Endothelial cell of umbilical vein (primary cell): ENCODE measurements at regions not wholly inside any gene's neighbourhood (a gene's known extent, or its start where the extent isn't known, plus 50 kb on each side); places are given as distances from the start of the nearest gene placed in this dataset.

Source experiments
- BruUV-seq: library from RNA; stranded (reverse); fragments of 400-500 nt; replicated peaks from 2 replicates; lab custom pipeline; 2021; lab: Mats Ljungman, UMichigan
- CTCF ChIA-PET: fragments of 300-600, 350-600 bp; sonication (Branson Sonifier 250); formaldehyde crosslinking; loops from one replicate; lab custom pipeline; 2021; ENCODE audit warnings: antibody characterized with exemption, inconsistent platforms; lab: Charles Lee
- POLR2A ChIA-PET: fragments of 300-600, 350-600 bp; sonication (Branson Sonifier 250); formaldehyde crosslinking; loops from one replicate; lab custom pipeline; 2021; ENCODE audit warnings: antibody characterized with exemption, inconsistent platforms; lab: Charles Lee
- DNase-seq: peaks from one replicate; pipeline ENCODE4 v3.0.0-alpha.2; 2011; ENCODE audit warnings: low read depth, low spot score
- FAIRE-seq: peaks from 2 replicates; lab custom pipeline; 2011; peaks lifted over from hg19 to GRCh38; lab: Jason Lieb, UNC
- H2AFZ ChIP-seq: 2 replicates; pipeline ENCODE4 v1.6.0; 2012; ENCODE audit warnings: low read depth, low read length, control low read depth, inconsistent platforms
- H3K27ac ChIP-seq: 2 replicates; pipeline ENCODE4 v1.5.1; 2011; ENCODE audit warnings: low read depth, mild to moderate bottlenecking, control low read depth, low read length, moderate library complexity; ENCODE audit not compliant: insufficient read depth
- H3K27me3 ChIP-seq, 2 experiments: 2 replicates each; pipeline versions ENCODE4 v1.6.0 to v1.6.1; 2011; ENCODE audit warnings: low read length in 2 of 2, mixed read lengths in 1 of 2; ENCODE audit not compliant: control insufficient read depth in 2 of 2, insufficient read depth in 2 of 2
- H3K36me3 ChIP-seq, 2 experiments: 2 replicates in 1 of 2; 3 replicates in 1 of 2; pipeline ENCODE4 v1.5.1; 2011; ENCODE audit warnings: low read length in 2 of 2, mild to moderate bottlenecking in 1 of 2, moderate library complexity in 1 of 2; ENCODE audit not compliant: control insufficient read depth in 2 of 2, insufficient read depth in 2 of 2; ENCODE audit errors: extremely low read depth in 1 of 2
- H3K4me1 ChIP-seq: 3 replicates; pipeline ENCODE4 v1.5.1; 2011; ENCODE audit warnings: mild to moderate bottlenecking, low read length; ENCODE audit not compliant: control insufficient read depth, insufficient read depth; ENCODE audit errors: extremely low read depth
- H3K4me2 ChIP-seq: 2 replicates; pipeline ENCODE4 v1.6.1; 2011; ENCODE audit warnings: low read length, control low read depth, mixed read lengths; ENCODE audit not compliant: insufficient read depth
- H3K4me3 ChIP-seq, 3 experiments: fragments of 200-600 bp in 1 of 3; sonication (generic), shearing (Covaris generic) in 1 of 3; replicated peaks in 1 of 3; 2 replicates each; pipeline ENCODE4 v1.5.1; 2011 to 2016; ENCODE audit warnings: control low read depth in 3 of 3, low read length in 3 of 3, mild to moderate bottlenecking in 2 of 3, inconsistent platforms in 1 of 3, low read depth in 1 of 3, moderate library complexity in 1 of 3; ENCODE audit not compliant: insufficient read depth in 1 of 3
- H3K79me2 ChIP-seq: 2 replicates; pipeline ENCODE4 v1.6.0; 2012; ENCODE audit warnings: low read length, inconsistent platforms; ENCODE audit not compliant: control insufficient read depth, insufficient read depth
- H3K9ac ChIP-seq: replicated peaks from 2 replicates; pipeline ENCODE3; 2011; ENCODE audit warnings: low read length, control low read depth; ENCODE audit not compliant: insufficient read depth; ENCODE audit errors: extremely low read depth
- H3K9me1 ChIP-seq: replicated peaks from 3 replicates; pipeline ENCODE4 v1.6.0; 2011; ENCODE audit warnings: mild to moderate bottlenecking, low read length; ENCODE audit not compliant: control insufficient read depth, insufficient read depth; ENCODE audit errors: extremely low read depth
- H3K9me3 ChIP-seq: replicated peaks from 2 replicates; pipeline ENCODE4 v1.5.1; 2012; ENCODE audit warnings: low read length, inconsistent platforms; ENCODE audit not compliant: control insufficient read depth, insufficient read depth
- H4K20me1 ChIP-seq: replicated peaks from 2 replicates; pipeline ENCODE3; 2011; ENCODE audit warnings: mild to moderate bottlenecking, low read length; ENCODE audit not compliant: control insufficient read depth, insufficient read depth; ENCODE audit errors: extremely low read depth
- EZH2 ChIP-seq: IDR thresholded peaks from 2 replicates; pipeline ENCODE4 v1.6.1; 2012; ENCODE audit warnings: borderline replicate concordance, low read depth, mild to moderate bottlenecking, moderate library complexity, low read length, inconsistent platforms; ENCODE audit not compliant: severe bottlenecking
- FOS ChIP-seq: IDR thresholded peaks from 2 replicates; pipeline ENCODE4 v1.6.1; 2011; ENCODE audit warnings: mild to moderate bottlenecking, low read length, moderate library complexity, borderline replicate concordance; ENCODE audit not compliant: insufficient read depth
- GATA2 ChIP-seq: IDR thresholded peaks from 2 replicates; pipeline ENCODE4 v1.7.0; 2011; ENCODE audit warnings: low read depth, mild to moderate bottlenecking, moderate library complexity, mixed read lengths, low read length; ENCODE audit not compliant: insufficient read length, insufficient read depth
- JUN ChIP-seq: IDR thresholded peaks from 2 replicates; pipeline ENCODE4 v1.6.1; 2011; ENCODE audit warnings: borderline replicate concordance, low read depth; ENCODE audit not compliant: insufficient read length, insufficient read depth
- MYC ChIP-seq: IDR thresholded peaks from one replicate; pipeline ENCODE4 v1.6.1; 2011; ENCODE audit warnings: mild to moderate bottlenecking, low read depth, low read length
- POLR2A ChIP-seq: IDR thresholded peaks from 2 replicates; pipeline ENCODE4 v1.6.1; 2012; ENCODE audit warnings: low read depth, mild to moderate bottlenecking, control low read depth, low read length
- POLR2AphosphoS5 ChIP-seq: IDR thresholded peaks from 2 replicates; pipeline ENCODE4 v1.6.1; 2012; ENCODE audit warnings: low read depth, mild to moderate bottlenecking, control low read depth, low read length, moderate library complexity; ENCODE audit not compliant: insufficient read depth
- dilution Hi-C: fragments of 300-500 bp; cut with MboI; formaldehyde crosslinking; loops from one replicate; pipeline ENCODE4 v1.15.0; 2019; ENCODE audit warnings: low sequenced_read_pairs; ENCODE audit not compliant: extremely low pct_ligation_motif_present
- intact Hi-C: fragments of 100-400 bp; cut with micrococcal nuclease; formaldehyde crosslinking; loops from one replicate; pipeline ENCODE4 v1.10.0; 2022
- TF ChIP-seq, protein P1 (sequence below), 2 donors: IDR thresholded peaks; 1 replicate in 1 of 2; 2 replicates in 1 of 2; pipeline ENCODE4 v1.5.1; 2011; ENCODE audit warnings: low read length in 2 of 2, mild to moderate bottlenecking in 2 of 2, moderate library complexity in 2 of 2, control low read depth in 1 of 2, inconsistent platforms in 1 of 2, low read depth in 1 of 2; ENCODE audit not compliant: insufficient read depth in 1 of 2; ENCODE audit errors: extremely low read depth in 1 of 2
- TF ChIP-seq, protein P2 (sequence below): IDR thresholded peaks from 2 replicates; pipeline ENCODE4 v1.6.1; 2011; ENCODE audit not compliant: insufficient read depth, insufficient read length

DNA sequence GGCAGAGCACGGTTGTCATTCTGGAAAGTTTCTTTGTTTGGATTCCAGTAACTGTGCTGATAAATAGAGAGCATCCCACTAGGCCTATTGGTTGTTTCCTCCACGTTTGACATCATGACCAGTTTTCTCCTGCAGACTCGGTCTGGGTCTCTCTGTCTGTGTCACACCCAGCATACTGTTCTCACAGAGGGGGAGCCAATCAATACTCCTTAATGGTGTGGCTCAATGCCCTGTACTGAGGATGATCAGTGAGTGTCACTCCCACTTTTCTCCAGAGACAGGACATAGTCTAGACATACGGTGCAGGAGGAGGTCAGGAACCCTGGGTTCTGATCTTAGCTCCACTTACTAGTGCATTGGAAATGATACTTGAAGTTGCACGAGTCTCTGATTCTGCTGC lies 88.2 kb upstream of the BLID start:
- TF ChIP-seq EZH2 (no peak), JUN (no peak), FOS (no peak), MYC (no peak), POLR2A (no peak), POLR2AphosphoS5 (no peak), GATA2 (no peak)
- TF ChIP-seq, protein P1, sequence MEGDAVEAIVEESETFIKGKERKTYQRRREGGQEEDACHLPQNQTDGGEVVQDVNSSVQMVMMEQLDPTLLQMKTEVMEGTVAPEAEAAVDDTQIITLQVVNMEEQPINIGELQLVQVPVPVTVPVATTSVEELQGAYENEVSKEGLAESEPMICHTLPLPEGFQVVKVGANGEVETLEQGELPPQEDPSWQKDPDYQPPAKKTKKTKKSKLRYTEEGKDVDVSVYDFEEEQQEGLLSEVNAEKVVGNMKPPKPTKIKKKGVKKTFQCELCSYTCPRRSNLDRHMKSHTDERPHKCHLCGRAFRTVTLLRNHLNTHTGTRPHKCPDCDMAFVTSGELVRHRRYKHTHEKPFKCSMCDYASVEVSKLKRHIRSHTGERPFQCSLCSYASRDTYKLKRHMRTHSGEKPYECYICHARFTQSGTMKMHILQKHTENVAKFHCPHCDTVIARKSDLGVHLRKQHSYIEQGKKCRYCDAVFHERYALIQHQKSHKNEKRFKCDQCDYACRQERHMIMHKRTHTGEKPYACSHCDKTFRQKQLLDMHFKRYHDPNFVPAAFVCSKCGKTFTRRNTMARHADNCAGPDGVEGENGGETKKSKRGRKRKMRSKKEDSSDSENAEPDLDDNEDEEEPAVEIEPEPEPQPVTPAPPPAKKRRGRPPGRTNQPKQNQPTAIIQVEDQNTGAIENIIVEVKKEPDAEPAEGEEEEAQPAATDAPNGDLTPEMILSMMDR (IDR thresholded peaks at IDR 0.05; ENCODE audit: extremely low read depth in 1 of 2, insufficient read depth in 1 of 2, low read depth in 1 of 2, low read length in 2 of 2) = no peak
- TF ChIP-seq, protein P2, sequence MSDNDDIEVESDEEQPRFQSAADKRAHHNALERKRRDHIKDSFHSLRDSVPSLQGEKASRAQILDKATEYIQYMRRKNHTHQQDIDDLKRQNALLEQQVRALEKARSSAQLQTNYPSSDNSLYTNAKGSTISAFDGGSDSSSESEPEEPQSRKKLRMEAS = no peak
- DNase-seq (no peak), FAIRE-seq (no peak)
- H3K36me3 ChIP-seq = no peaks in the 10 kb centered on the region
- H3K27ac ChIP-seq = no peak overlapping the region
- no peak overlapping the region for H2AFZ ChIP-seq
- intact Hi-C loops = loop anchor here (5.0 kb wide), 2 partner anchors 303 to 377 kb away; no protein-coding TSS in a partner anchor
- no peaks in the 10 kb centered on the region for H3K9me3 ChIP-seq
- POLR2A ChIA-PET = no interaction called here
- H3K9ac ChIP-seq = no peak overlapping the region
- peaks cover 12% of the 10 kb centered on the region for H3K79me2 ChIP-seq
- CTCF ChIA-PET = interaction anchor here (1.1 to 4.5 kb wide), 13 partner anchors 11 to 550 kb away, joined by 3 to 91 read pairs (median 22); no protein-coding TSS in a partner anchor
- H3K4me1 ChIP-seq = peaks cover 36% of the 10 kb centered on the region
- no peaks in the 10 kb centered on the region for H3K9me1 ChIP-seq
- H3K4me3 ChIP-seq = no peak overlapping the region
- no peak overlapping the region for H3K4me2 ChIP-seq
- H3K27me3 ChIP-seq = no peaks in the 10 kb centered on the region
- dilution Hi-C loops = no loop called here
- no peaks in the 10 kb centered on the region for H4K20me1 ChIP-seq
- BruUV-seq = no TSS peak
